ENCODE measurements at regions not wholly inside any gene's neighbourhood (a gene's known extent, or its start where the extent isn't known, plus 50 kb on each side); places are given as distances from the start of the nearest gene placed in this dataset.
"Not testable (repeated sequence)": the region's sequence is repeated elsewhere in the genome, so short reads cannot be mapped to it uniquely, and the experiment has no call there.

DNA sequence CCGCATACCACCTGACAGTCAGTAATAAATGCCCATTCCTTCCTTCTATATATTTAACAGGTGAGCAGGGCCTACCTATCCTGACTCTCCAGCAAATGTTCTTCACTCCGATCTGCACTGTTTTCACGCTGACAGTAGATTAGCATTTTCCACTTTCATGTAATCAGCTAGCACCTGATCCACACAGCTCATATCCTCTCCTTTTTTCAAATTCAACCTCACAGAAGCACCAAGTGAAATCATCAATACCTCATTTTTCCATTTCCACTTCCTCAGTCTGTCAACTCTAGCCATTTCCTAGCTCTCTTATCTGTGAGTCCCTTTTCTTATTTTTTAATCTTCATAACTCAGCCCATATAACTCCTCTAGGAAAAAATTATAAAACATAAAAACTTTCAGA is 402.8 kb downstream of the ZEB2 start:
- DNase-seq: no peak

DNA sequence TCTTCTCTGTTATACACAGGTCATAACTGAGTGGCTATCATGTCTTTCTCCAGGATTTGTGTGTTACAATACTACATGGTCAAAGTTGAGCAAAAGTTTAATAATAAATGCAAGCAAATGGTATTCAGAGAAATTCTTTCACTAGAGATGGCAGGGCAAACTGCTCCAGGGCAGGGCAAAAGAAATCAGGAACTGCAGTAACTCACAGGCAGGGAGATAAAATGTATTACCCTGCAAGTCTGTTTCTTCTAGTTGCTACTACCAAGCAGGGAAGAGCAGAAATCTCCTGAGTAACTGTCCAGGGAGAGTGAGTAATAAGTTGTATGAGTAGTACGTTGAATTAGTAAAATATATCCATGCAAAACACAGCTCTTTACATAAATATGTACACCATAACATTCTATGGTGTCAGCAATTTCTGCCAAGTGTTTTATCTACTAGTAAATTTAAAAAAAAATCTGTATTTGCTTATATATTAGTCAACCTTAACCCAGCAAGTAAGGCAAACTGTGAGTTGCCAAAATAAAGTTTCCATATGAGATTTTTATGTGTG is 404.1 kb downstream of the ZEB2 start:
- no peak for DNase-seq

DNA sequence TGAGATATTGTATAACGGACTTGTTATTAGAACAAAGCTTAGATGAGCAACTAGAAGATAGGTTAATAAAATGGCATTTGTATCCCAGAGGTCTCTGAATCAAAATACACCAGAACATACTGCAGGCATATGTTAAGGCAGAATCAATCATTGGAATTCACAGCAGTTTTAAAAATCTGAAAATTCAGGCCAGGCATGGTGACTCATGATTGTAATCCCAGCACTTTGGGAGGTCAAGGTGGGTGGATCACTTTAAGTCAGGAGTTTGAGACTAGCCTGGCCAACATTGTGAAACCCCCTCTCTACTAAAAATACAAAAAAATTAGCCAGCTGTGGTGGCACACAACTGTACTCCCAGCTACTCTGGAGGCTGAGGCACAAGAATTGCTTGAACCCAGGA is 405.2 kb downstream of the ZEB2 start:
- DNase-seq: no peak

DNA sequence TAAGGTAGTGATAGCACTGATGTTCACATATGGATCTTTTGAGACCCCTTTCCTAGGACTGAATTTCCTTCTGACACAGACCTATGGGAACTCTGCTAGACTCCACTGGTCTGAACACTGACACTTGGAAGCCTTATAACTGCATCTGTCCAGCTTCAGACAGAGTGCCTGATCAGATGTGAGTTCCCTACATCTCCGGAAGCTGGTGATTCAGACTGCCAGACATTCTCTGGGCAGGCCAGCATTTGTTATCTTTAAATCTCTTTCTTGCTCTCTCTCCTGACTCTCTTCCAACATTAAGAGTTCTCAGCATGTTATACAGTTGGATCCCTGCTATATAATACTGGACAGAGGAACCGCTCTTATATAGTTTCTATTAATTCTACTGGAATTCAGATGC is 408.5 kb downstream of the ZEB2 start:
- DNase-seq: no peak

DNA sequence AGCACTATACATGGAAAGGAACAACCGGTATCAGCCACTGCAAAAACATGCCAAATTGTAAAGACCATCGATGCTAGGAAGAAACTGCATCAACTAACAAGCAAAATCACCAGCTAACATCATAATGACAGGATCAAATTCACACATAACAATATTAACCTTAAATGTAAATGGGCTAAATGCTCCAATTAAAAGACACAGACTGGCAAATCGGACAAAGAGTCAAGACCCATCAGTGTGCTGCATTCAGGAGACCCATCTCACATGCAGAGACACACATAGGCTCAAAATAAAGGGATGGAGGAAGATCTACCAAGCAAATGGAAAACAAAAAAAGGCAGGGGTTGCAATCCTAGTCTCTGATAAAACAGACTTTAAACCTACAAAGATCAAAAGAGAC is 413.8 kb downstream of the ZEB2 start:
- DNase-seq: not testable (repeated sequence)

DNA sequence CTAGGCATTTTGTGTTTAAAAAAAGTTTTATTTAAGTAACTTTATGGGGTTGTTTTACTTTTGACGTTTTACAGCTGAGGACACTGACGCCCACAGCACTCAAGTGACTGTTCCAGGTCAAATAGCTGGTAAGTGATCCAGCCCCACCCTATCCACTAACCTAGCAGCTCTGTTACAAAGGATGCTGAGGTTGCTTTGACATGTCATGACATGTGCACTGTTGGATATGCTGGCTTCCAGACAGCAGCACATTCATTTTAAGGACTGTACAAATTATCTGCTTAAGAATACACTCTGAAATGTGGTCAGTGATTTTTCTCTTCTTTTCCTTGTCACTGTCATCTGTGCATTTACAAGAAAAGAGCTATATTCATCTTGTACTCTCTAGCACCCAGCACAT is 417.5 kb downstream of the ZEB2 start:
- no peak for DNase-seq

DNA sequence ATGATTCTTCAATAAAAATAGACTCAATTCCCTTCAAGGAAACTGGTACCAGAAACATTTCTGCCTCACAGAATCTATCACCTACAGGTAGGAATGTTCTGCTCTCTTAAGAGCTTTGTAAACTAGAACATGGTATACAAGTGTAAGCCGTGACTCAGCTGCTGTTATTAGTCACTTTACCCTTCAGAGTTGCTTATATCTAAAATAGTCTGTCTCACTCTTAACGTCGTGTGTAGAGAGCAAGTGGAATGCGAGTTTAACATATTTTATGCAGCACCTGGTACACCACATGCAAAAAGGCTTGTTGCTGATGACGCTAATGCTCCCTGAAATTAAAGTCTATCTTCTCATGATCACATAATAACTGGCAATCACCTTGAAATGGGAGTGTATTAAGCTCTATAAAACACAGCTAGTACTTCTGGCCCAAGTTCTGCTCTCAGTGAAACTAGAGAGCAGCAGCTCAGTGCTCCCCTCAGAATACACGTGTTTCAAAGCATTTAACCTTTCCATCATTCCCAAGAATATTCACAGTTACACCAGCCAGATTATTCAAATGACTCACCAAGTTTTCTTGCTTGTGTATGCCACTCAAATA is 420.0 kb downstream of the ZEB2 start:
- no peak for DNase-seq

DNA sequence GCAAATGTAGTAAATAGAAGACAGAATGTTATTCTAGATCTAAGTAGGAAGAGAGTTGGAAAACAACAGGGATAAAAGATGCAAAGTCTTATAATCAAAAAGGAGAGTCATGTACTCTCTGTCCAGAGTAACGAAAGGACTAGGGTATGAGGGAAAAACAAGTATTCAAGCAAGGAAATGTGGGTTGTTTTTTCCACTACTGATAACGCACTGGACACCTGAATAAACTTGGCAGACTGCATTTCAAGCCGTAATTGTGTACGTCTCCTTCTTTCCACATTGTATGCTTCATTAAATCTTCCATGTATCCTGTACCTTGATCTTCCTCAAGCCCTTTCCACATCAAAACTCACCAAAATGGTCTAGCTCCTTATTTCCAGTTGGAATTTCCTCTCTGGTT is 420.6 kb downstream of the ZEB2 start:
- no peak for DNase-seq

DNA sequence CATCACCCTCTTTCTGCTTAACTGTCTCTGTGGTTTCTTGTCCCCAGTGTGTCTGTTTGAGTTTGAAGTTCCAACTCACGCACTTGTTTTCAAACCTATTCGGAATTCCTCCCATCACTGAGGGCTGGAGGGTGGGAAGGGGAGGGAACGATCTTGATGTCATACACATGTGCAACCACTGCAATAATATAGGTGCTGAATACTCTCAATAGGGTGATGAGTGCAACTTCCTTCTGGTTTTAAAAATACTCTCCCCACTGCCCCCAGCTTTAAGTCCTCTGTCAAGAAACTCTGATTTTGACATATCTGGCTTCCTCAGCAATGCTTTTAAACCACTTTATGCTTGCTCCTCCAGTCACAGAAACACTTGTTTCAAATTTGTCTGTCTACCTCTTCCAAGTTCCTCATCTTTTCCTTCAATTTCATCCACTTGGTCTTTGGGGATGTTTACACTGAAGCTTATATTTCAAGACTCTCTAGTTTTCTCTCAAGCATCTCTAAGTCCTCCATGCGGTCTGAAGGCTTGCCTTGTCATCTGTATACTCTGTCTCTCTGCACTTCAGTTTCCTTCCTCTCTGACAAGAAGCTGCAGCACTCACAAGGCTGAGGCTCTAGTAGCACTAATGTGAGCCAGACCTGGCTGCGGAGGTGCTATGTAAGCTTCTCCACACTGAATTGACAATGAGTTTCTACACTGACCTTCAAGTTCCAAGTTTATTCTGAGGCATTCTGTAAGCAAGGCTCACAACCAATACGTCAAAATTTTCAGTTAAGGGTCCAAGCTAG is 422.3 kb downstream of the ZEB2 start:
- DNase-seq: no peak

DNA sequence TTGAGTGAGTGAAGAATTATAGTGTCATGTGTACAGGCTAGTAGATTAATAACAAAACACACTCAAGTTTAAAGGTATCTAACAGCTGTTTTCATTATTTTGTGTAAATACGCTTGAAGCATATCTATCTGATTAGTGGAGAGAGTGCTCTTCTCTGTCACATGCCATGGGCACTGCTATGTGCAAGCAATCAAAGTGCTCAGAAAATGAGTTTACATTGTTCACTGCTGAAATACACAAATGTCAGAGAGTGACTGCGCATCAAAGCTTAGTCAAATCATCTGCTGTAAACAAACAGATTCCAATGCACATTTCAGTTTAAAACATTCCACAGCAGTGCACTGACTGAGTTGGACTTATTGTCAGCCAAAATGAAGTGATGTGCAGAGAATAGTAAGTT is 423.4 kb downstream of the ZEB2 start:
- DNase-seq: no peak

DNA sequence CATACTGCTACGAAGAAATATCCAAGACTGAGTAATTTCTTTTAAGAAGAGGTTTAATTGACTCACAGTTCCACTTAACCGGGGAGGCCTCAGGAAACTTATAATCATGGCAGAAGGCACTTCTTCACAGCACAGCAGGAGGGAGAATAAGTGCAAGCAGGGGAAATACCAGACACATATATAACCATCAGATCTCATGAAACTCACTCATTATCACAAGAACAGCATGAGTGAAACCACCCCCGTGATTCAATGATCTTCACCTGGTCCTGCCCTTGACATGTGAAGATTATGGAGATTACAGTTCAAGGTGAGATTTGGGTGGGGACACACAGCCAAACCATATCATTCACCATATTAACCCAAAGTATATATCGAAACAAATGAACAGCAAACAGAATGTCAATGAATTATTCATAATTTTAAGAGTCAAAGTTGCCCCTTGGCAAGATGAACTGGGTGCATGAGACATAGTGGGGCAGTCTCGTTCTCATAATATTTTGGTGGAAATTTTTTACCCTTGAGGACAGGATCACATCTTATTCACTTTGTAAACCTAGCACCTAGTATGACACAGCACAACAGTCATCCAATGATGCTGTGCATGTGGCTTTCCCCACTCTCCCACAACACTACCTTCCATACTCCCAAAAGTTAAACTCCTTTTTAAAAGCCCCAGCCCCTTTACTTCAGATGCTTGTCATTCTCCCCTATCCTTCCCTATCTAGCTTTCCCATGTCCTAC is 425.3 kb downstream of the ZEB2 start:
- DNase-seq: no peak

DNA sequence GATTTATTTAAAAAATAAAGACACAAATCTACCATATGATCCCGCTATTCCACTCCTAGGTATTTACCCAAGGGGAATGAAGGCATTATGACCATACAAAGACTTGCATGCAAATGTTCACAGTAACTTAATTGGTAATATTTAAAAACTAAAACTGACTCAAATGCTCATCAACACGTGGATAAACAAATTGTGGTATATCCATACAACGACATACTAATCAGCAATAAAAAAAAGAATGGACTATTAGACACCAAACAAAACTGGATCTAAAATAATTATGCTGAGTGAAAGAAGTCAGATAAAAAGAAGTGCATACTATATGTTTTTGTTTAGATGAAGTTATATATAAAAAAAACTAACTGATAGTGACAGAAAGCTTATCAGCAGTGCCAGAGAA is 428.3 kb downstream of the ZEB2 start:
- DNase-seq: no peak

DNA sequence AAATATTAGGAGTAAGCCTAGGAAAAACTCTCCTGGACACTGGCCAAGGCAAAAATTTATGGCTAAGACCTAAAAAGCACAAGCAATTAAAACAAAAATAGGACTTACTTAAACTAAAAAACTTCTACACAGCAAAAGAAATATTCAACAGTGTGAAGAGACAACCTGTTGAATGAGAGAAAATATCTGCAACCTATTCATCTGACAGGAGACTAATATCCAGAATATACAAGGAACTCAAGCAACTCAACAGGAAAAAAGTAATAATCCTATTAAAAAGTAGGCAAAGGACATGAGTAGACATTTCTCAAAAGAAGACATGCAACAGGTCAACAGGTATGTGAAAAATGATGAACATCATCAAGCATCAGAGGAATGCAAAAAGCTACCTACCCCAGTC is 431.1 kb downstream of the ZEB2 start:
- DNase-seq: no peak

DNA sequence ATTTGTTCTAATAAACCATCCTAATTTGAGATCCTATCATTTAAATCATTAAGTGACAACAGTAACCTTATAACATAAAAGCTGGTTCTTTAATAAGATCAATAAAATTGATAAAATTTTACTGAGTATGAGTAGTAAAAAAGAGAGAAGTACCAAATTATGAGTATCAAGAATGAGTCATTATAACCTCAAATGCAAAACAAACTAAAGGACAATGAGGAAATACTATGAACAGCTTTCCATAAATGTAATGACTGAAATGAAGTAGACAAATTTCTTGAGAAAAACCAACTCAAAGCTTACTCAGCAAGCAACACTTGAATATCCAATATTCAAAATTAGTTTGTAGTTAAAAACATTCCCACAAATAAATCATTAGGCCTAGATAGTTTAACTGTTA is 433.0 kb downstream of the ZEB2 start:
- DNase-seq: peak; percentile 30 to 84 (median 77)

DNA sequence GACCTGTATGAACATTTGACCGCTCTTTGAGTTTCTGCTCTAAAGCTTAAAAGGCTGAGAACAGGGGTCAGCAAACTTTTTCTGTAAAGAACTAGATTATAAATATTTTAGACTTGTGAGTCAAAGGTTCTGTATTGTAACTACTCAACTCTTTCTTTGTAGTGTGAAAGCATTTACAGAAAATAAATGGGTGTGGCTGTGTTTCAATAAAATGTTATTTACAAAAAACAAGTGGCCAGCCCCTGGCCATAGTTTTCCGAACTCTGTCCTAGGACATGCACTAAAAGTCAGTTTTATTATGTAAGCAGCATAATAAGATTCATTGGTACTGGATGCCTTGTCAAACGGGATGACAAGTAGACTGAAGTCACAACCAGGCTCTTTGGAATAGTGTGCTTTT is 434.9 kb downstream of the ZEB2 start:
- no peak for DNase-seq

DNA sequence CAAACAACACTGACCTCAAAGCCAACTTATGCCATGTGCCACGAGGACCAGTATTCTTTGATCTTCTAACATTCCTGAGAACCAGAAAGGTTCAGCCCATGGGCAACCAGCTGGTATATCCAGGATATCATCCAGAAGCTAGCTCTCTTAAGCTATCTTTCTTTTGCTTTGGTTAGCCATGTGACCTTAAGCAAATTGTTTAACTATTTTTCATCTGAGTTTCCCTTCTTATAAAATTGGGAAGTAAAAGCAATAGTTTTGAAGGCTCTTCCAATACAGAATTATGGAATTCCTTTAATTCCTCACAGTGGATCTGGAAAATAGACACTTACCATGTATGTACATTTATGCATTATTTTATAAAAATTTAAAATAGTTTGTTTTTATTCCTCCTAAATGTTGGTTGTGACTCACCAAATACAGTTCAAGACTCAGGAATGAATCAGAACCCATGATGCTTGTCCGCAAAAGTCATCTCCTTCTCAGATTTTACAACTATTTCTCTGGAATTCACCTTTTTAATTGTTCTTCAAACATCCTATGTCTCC is 435.7 kb downstream of the ZEB2 start:
- peak in 1 of 3 donors; percentile 26 for DNase-seq

DNA sequence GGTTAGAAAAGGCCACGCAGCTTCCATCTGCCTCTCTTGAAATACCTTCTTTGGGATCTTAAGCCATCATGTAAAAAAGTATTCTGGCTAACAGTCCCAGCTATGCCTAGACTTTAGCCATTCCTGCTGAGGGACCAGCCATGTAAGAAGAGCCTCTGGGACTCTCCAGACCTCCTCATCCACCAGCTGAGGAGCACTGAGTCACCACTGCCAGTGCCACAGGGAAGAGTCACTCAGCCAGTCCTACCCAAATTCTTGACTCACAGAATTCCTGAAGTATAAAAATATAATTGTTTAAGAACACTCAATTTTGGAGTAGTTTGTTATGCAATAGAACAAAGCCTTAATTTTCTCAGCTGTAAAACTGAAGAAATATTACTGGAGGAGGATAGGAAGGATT is 436.7 kb downstream of the ZEB2 start:
- peak; percentile 44 to 59 (median 50) for DNase-seq

DNA sequence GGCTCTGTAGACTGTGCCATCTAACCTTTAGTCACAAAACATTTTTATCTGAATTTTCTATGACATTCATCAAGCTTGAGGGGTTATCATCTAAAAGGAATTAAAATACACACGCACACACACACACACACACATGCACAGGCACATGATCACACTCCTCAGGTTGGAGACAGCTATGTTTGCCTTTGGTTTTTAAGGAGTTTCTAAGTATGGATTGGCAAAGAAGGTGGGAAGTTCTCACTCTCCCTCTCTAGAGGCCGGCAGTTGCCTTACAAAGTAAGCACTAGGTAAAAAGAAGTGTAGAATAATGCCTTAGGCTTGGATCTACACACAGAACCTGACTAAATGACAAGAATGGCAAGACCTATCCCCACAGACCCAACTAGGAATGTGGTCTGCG is 437.1 kb downstream of the ZEB2 start:
- DNase-seq: no peak

DNA sequence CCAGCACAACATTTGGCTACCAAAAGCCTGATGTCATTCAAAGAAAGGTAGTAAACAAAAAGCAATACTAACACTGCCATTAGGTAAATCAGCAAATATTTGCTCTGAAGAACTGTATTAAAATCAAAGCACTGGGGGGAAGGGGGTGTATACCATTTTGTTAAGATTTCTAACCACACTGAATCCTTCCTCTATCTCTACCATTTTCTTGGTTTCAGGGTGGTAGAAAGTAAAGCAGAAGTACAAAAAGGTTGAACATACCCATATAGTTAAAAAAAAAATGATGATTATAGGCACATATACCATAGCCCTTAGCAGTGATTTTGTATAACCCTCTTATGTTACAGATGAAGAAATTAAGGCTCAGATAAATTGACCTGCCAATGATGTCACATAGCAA is 437.6 kb downstream of the ZEB2 start:
- no peak for DNase-seq

DNA sequence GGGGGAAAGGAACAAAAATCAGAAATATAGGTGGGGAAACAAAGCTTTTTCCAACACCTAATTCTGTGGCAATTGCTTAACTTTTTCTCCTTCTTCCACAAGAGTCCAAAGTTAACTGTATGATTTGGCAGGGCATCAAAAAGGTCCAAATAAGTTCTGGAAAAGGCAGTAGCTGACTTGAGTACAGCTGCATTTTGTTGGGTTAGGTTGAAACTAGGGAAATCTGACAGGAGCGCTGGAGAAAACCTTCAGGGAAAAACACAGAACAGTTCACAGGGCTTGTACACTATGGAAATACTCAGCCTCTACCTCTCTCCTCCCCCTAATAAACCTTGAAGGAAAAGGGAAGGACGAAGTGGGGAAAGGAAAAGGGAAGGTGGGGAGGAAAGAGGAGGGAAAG is 438.6 kb downstream of the ZEB2 start:
- DNase-seq: no peak

DNA sequence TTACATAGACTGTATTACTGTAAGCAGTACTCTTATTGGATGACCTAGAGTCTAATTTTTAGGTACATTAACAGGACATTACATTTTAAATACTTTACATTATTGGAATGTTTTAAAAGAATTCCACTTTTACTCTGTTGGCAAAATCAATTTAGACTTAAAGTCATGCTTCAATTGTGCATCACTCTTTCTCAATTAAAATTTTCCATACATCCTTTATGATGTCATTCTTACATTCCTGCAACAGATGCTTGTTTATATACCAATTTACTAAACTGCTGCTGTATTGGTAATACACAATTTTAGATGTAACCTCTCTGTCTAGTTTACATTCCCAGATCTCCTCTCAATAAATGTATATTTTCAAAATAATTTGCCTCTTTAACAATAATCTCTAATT is 440.1 kb downstream of the ZEB2 start:
- no peak for DNase-seq

DNA sequence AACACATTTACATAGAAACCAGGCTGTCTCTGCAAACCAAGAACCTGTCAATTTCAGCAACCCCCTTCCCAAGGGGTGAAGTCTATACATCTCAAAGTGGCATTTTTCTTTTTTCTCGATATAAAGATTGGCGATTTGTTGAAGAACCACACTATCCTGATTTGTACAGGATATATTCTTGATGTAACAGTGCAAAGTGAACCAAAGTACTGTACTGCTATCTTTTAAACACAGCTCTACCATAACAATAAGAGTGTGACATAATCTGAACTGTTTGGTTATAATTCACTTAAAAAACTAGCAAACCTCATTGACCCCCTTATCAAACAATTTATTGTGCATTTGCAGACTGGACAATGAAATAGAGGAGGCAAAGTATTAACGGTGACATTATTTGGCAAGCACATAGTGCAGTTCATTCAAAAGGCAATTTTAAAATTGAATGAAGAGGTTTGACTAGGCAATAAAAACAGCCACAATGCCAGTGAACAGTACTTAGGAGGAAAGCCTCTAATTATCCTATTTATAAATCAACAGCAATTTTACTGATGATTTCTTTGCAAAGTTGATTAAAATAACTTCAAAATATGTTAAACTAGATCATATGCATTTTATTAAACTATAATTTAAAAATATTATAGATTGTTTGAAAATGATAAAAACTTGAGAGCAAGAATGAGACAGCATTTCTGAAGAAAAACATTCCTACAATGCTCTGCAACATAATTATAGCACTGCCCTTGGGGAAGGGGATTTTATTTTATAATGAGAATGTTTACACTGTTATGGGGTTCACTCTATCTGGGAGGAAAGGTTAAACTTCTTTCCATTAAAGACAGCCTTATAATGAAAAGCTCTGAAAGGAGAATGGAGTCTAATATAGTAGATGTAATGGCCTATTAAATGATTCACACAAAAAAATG is 440.9 kb downstream of the ZEB2 start:
- DNase-seq: no peak
